Esophagus muscularis mucosa (tissue), 4 donors: ENCODE measurements at regions not wholly inside any gene's neighbourhood (a gene's known extent, or its start where the extent isn't known, plus 50 kb on each side); places are given as distances from the start of the nearest gene placed in this dataset.

ENCODE experiments used
- EP300 ChIP-seq: sonication (generic); formaldehyde crosslinking; IDR thresholded peaks from one replicate; pipeline ENCODE4 v1.6.1; 2017; ENCODE audit warnings: antibody characterized with exemption
- POLR2A ChIP-seq: fragments of 450-650 bp; IDR thresholded peaks from one replicate; pipeline ENCODE4 v1.6.1; 2017; ENCODE audit warnings: antibody characterized with exemption, moderate library complexity, mild to moderate bottlenecking, low read depth
- POLR2AphosphoS5 ChIP-seq, 2 donors: sonication (generic); formaldehyde crosslinking; IDR thresholded peaks; one replicate each; pipeline ENCODE4 v1.6.1; 2017; ENCODE audit warnings: antibody characterized with exemption in 2 of 2
- TF ChIP-seq, protein P1 (sequence below), 3 experiments: fragments of 200-600 bp in 2 of 3; fragments of 450-650 bp in 1 of 3; sonication (generic) in 2 of 3; IDR thresholded peaks; one replicate each; pipeline ENCODE4 v1.5.1; 2017 to 2019; ENCODE audit warnings: antibody characterized with exemption in 3 of 3, mild to moderate bottlenecking in 2 of 3, moderate library complexity in 1 of 3

DNA sequence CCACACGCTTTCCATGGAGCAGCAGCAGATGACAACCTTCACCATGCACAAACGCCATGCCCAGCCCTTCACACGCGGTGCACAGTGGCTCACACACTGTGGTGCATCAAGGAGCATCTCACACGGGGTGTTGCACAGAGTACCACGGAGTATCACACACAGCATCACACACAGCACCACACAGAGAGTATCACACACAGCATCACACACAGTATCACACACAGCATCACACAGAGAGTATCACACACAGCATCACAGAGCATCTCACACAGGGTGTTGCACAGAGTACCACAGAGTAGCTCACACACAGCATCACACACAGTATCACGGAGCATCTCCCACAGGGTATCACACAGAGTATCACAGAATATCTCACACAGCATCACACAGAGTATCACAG, 122.2 kb upstream of the RAB4A start:
- TF ChIP-seq EP300 (no peak), POLR2AphosphoS5 (IDR thresholded peaks at IDR 0.05) (no peak), POLR2A (no peak)
- TF ChIP-seq, protein P1, sequence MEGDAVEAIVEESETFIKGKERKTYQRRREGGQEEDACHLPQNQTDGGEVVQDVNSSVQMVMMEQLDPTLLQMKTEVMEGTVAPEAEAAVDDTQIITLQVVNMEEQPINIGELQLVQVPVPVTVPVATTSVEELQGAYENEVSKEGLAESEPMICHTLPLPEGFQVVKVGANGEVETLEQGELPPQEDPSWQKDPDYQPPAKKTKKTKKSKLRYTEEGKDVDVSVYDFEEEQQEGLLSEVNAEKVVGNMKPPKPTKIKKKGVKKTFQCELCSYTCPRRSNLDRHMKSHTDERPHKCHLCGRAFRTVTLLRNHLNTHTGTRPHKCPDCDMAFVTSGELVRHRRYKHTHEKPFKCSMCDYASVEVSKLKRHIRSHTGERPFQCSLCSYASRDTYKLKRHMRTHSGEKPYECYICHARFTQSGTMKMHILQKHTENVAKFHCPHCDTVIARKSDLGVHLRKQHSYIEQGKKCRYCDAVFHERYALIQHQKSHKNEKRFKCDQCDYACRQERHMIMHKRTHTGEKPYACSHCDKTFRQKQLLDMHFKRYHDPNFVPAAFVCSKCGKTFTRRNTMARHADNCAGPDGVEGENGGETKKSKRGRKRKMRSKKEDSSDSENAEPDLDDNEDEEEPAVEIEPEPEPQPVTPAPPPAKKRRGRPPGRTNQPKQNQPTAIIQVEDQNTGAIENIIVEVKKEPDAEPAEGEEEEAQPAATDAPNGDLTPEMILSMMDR (IDR thresholded peaks at IDR 0.05), result no peak
